Stimulated activated CD8-positive, alpha-beta memory T cell treated with anti-CD3 and anti-CD28 coated beads, Interleukin-15, amount 100 ng/mL, for 48 hours (primary cell): ENCODE measurements at regions not wholly inside any gene's neighbourhood (a gene's known extent, or its start where the extent isn't known, plus 50 kb on each side); places are given as distances from the start of the nearest gene placed in this dataset.
"Not testable (repeated sequence)": the region's sequence is repeated elsewhere in the genome, so short reads cannot be mapped to it uniquely, and the experiment has no call there.

ENCODE experiments used
- DNase-seq, 2 donors: peaks; one replicate each; pipeline ENCODE4 v3.0.0-alpha.2; 2020; ENCODE audit warnings: low read depth in 2 of 2

DNA sequence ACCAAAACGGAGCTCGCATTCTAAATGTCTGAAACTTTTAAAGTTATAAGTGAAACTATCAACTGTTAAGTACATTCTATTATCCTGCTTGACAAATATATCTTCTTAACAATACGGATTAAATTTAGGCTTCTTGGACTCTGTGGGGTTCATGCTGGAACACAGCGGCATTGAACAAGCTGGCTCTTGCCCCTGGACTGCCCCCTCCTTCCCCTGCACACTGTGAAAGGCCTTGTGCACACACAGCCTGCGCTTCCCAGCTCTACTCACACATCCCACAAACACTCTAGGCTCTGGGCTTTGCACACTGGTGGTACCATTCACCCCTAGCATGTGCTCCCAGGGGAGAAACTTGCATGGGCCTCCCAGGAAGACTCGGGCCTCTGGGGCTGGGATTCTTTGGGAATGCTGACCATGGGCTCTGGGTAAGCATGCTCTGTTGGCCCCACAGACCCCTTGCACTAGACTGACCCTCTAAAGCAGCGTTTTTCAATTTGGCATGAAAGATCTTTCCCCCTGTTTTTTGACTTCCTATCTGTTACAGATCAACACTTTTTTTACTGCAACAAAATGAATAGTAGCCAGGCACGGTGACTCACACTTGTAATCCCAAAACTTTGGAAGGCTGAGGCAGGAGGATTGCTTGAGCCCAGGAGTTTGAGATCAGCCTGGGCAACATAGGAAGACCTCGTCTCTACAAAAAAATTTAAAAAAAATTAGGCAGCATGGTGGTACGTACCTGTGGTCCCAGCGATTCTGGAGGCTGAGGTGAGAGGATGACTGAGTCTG lies 96.2 kb upstream of the CPM start:
- DNase-seq = no peak

GRCh38 chr12:69030321-69030720 lies 97.3 kb upstream of the CPM start:
- no peak for DNase-seq

GRCh38 chr12:69036533-69036932 lies 103.6 kb upstream of the CPM start:
- no peak for DNase-seq

- DNase-seq = no peak
These were observed 104.0 kb upstream of the CPM start for GRCh38 chr12:69036999-69037398.

DNA sequence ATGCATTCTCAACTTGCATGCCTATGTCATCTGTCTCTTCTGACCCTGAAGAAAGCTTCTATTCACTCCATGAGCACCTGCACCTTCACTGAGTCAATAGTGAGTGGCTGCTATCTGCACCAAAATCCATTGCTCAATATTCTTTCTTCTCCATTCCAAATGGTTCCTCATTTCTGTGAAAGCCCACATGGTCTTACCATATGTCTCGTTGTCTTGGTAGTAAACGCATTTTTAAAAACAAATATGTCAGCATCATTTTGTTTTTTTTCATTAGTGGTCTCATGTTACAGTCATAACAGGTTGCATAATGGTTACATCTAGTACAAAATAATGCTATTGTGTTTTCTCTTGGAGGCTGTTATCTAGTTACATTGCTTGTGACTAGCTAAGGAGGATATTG lies 106.9 kb upstream of the CPM start:
- DNase-seq = no peak

- no peak for DNase-seq
These were observed 109.6 kb upstream of the CPM start for GRCh38 chr12:69042557-69042956.

DNA sequence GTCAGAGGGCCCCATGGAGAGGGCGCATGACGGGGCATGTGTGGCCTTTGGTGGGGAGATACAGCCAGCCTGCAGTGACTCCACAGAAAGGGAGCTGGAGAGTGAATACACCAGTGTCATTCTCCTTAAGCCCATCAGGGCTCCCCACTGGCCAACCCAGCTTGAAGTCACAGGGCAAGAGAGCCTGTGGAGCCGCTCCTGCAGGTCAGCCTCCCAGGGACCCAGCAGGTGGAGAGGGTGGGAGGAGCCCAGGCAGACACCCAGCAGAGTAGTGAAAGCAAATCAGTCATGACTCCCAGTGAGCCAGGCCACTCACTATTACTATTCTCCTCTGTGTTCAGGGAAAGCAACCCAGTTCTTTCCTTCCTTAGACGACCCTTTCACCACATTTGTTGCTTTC lies 110.0 kb upstream of the CPM start:
- no peak for DNase-seq

- no peak for DNase-seq
These were observed 111.9 kb upstream of the CPM start for GRCh38 chr12:69044887-69045286.

- DNase-seq = no peak
These were observed 112.5 kb upstream of the CPM start for GRCh38 chr12:69045430-69045829.

DNA sequence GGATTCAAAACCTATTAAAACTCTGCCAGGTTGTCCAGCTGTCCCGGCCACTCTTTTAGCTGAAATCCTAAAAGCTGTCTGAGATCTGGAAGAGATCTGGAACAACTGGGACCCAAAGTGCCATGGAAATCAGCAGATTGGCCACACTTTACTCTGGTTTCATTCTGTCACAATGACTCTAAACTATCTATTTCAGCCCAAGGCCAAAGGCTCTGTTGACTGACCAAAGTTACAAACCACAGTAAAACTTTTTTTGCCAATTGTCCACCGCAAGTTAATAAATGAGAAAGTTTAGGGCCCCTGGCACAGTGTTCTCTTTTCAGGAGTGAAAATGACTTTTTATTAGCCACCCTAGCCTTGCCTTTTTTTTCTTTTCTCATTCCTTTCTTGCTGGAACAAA lies 113.4 kb upstream of the CPM start:
- no peak for DNase-seq

DNA sequence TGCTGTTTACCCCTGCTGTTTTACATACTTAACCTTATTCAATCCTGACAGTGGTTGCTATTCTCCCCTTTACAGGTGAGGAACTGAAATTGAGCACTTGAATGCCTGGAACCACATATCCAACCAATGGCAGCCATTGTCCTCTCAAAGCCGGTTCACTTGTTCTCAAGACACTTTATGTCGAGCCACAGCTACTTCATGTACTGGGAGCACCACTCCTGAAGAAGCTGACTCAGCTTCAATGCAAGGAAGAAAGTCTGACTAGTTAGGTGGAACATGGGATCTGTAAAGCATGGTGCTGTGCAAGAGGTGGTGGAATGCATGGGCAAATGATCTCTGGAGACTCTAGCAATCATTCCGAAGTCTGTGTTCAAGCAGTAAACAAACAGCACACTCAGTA lies 113.9 kb upstream of the CPM start:
- DNase-seq = no peak

GRCh38 chr12:69047990-69048389 lies 115.0 kb upstream of the CPM start:
- no peak for DNase-seq

DNA sequence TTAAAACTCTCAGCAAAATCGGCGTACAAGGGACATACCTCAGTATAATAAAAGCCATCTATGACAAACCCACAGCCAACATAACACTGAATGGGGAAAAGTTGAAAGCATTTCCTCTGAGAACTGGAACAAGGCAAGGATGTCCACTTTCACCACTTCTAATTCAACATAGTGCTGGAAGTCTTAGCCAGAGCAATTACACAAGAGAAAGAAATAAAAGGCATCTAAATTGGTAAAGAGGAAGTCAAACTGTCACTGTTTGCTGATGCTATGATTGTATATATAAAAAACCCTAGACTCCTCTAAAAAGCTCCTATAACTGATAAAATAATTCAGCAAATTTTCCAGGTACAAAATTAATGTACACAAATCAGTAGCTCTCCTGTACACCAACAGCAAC lies 116.9 kb upstream of the CPM start:
- DNase-seq = not testable (repeated sequence)

DNA sequence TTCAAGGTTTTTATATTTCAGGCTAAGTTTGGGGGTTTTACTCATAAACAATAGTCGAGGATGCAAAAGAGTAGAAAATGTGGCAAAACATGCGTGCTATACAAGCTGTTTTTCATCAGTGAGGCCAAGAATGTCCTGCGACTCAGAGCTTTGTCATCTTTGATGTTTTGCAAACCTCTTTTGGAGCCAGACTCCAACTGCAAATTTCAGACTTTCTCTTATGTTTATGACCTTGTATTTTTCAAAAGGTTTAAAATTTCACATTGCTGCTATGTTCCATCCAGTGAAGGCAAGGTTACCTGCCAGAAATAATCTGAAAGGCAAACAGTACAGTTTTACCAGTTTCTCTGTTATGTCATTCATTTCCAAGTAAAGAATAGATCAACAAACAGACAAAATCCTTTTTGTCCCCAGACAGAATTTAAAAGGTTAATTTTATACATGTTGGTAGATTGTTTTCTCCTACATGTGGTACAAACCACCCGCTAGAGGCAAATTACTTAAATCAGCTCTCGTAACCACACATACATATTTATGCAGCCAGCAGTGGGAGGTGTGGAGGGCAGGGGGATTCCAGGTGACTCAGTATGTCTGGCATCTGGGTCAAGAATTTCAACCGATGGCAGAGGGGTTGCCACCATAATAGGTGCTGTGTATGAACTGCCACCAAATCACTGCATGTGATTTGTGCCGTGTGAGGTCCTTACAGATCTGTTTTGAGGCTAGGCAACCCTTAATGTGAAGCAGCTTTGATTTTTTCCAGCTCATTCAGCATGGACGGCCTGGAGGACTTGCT lies 119.8 kb upstream of the CPM start:
- peak; percentile 49 to 63 for DNase-seq

DNA sequence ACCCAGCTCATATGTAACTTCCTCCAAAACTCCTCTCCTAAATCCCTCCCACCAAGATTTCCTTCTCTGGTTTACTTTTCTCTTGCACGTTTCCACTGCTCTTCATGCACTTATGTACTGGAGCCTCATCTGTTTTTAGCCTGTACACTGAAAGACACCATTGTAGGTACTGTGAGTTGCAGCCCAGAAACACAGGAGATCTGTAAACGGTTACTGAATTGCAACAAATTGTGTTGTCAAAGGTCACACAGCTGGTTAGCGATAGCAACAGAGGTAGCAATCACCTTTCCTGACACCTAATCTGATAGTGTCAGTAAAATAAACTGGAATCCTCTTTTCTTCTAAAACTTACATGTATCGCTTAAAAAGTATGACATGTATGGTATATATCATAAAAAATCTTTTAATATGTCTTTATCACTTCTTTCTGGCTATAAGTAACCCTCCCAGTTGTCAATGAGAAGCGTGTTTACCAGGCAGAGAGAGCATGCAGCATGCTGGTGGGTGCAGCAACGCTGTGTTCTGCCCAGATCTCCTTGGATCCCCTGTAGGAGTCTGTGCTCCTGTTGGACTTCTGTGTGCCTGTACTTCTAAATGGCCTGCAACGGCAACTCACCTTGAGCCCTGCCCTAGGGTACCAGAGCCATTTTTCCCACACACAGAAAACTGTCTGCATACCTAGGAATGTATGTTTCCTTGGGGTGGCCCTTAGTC lies 121.5 kb upstream of the CPM start:
- DNase-seq = no peak

DNA sequence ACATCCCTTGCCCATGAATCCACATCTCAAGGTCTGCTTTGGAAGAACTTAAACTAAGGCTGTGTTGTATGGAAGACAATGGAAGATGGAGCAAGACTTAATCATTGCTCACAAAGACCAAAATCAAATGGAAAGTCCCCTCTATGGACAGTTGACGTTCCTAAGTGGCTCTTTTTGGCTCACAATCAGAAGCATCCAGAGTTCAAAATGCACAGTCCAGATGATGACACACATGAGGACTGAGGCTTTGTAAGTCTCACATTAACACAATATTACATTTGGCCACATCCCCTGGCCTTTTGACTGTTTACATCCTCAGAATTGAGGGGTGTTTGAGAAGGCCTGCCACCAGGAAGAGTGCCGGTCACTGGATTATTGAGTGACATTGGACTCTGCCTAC lies 122.3 kb upstream of the CPM start:
- no peak for DNase-seq

DNA sequence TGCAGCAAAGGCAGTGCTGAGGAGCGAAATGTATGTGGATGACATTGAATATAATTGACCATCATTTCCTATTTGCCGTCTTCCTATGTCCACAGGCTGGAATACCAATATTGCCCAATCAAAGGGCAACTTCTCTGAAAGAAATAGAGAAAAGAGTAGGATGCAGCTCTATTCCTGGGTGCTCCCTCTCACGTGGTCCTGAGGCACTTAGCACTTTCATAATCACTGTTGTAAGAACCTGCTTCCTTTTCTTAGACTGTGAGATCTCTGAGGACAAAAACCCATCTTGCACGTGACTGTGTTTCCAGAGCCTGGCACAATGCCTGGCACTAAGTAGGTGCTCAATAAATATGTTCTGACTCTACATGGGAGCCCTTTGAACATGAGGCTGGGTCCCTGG lies 122.7 kb upstream of the CPM start:
- DNase-seq = no peak

GRCh38 chr12:69056743-69057515 lies 124.0 kb upstream of the CPM start:
- no peak for DNase-seq

DNA sequence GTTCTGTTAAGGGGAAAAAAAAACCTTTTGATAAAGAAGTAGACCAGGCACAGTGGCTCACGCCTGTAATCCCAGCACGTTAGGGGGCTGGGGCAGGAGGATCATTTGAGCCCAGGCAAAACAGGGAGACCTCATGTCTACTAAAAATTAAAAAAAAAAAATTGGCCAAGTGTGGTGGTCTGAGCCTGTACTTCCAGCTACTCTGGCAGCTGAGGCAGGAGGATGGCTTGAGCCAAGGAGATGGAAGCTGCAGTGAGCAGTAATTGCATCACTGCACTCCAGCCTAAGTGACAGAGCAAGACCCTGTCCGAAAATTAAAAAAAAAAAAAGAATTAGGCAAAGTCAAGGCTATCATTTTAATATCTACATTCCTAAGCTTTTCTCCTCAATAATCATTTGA lies 124.8 kb upstream of the CPM start:
- DNase-seq = no peak

DNA sequence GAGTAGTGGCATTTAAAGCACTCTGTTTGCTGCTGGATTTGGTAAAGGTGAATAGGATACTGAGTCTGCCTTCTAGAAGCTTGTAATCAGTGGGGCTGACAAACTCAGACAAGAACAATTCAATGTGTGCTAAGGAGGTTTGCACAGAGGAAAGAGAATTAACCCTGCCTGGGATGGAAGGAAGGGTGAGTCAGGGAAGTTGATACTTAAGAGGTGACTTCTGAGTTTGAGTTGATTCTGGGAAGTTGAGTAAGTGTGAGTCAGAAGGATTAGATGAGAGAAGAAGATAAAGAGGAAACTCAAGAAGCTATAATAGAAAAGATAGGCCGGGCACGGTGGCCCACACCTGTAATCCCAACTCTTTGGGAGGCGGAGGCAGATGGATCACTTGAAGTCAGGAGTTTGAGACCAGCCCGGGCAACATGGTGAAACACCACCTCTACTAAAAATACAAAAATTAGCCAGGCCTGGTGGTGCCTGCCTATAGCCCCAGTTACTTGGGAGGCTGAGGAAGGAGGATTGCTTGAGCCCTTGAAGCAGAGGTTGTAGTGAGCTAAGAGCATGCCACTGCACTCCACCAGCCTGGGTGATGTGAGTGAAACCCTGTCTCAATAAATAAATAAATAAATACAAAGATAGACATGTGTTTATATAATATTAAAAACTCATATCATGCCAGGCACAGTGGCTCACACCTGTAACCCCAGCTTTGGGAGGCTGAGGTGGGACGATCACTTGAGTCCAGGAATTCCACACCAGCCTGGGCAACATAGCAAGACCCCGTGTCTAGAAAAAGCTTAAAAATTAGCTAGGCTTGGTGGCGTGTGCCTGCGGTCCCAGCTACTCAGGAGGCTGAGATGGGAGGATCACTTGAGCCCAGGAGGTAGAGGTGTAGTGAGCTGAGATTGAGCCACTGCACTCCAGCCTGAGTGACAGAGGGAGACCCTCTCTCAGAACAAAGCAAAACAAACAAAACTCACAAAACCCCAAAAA lies 126.8 kb upstream of the CPM start:
- no peak for DNase-seq

DNA sequence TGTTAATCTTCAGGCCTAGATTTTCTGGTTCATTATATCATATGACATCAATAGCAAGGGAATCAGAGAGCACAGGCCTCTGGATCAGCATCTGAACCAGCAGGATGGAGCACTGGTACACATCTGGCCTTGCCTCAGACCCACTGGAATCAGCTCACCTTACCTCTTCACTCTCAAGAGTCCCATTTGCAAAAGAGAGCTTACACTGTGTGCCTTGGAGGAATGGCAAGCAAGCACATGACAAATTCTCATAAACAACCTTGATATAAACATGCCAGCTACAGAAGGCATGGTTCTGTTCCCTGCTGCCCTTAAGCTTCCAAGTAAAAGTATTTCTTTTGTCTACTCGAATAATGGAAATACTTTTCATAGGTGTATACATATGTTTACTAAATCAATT lies 128.6 kb upstream of the CPM start:
- no peak for DNase-seq
